ENCODE measurements at regions not wholly inside any gene's neighbourhood (a gene's known extent, or its start where the extent isn't known, plus 50 kb on each side); places are given as distances from the start of the nearest gene placed in this dataset.

DNA sequence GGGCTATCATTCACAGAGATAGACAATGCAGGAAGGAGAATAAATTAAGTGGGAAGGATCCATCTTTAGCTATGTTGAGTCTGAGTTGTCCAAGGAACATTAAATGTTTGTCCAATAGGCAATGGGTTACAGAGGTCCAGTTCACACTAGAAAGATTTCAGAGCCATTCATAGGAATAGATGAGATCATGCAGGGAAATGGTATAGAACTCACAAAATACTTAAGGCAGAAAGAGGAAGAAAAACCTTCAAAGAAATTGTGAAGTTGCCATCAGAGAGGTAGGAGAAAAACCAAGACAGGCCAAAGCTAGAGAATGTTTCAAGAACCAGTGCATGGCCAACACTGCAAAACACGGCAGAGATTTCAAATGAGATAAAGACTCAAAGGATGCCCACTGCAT lies 94.1 kb downstream of the PHLDA1 start:
- TF ChIP-seq, protein P1, sequence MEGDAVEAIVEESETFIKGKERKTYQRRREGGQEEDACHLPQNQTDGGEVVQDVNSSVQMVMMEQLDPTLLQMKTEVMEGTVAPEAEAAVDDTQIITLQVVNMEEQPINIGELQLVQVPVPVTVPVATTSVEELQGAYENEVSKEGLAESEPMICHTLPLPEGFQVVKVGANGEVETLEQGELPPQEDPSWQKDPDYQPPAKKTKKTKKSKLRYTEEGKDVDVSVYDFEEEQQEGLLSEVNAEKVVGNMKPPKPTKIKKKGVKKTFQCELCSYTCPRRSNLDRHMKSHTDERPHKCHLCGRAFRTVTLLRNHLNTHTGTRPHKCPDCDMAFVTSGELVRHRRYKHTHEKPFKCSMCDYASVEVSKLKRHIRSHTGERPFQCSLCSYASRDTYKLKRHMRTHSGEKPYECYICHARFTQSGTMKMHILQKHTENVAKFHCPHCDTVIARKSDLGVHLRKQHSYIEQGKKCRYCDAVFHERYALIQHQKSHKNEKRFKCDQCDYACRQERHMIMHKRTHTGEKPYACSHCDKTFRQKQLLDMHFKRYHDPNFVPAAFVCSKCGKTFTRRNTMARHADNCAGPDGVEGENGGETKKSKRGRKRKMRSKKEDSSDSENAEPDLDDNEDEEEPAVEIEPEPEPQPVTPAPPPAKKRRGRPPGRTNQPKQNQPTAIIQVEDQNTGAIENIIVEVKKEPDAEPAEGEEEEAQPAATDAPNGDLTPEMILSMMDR (IDR thresholded peaks at IDR 0.05): no peak
- TF ChIP-seq POLR2A (IDR thresholded peaks at IDR 0.05): no peak

Data from body of pancreas (tissue), 4 donors.